Aorta (tissue), 5 donors: ENCODE measurements at regions not wholly inside any gene's neighbourhood (a gene's known extent, or its start where the extent isn't known, plus 50 kb on each side); places are given as distances from the start of the nearest gene placed in this dataset.

Experiments
- ATAC-seq: fragments of 200-7000 bp; cut with Tn5 transposase; one replicate; pipeline ENCODE4 v1.9.1; 2022; ENCODE audit warnings: moderate library complexity; ENCODE audit not compliant: low FRiP score
- DNase-seq, 2 donors: peaks; one replicate each; pipeline ENCODE4 v3.0.0-alpha.2; 2020
- H3K27ac ChIP-seq, 2 donors: one replicate each; pipeline ENCODE4 v1.5.1; 2013; ENCODE audit warnings: low read length in 2 of 2, mild to moderate bottlenecking in 2 of 2, moderate library complexity in 2 of 2, control low read depth in 1 of 2, inconsistent platforms in 1 of 2, low read depth in 1 of 2
- H3K27me3 ChIP-seq, 2 donors: one replicate each; pipeline ENCODE4 v1.6.1; 2013; ENCODE audit warnings: control low read depth in 1 of 2, low read length in 1 of 2, mild to moderate bottlenecking in 1 of 2, moderate library complexity in 1 of 2; ENCODE audit not compliant: insufficient read depth in 2 of 2, control insufficient read depth in 1 of 2
- H3K36me3 ChIP-seq, 2 donors: one replicate each; pipeline ENCODE4 v1.6.1; 2013; ENCODE audit warnings: control low read depth in 1 of 2, low read length in 1 of 2, mild to moderate bottlenecking in 1 of 2; ENCODE audit not compliant: insufficient read depth in 2 of 2, control insufficient read depth in 1 of 2
- H3K4me1 ChIP-seq, 2 donors: one replicate each; pipeline ENCODE4 v1.6.1; 2013; ENCODE audit warnings: low read length in 2 of 2, control low read depth in 1 of 2, mild to moderate bottlenecking in 1 of 2, moderate library complexity in 1 of 2; ENCODE audit not compliant: insufficient read depth in 2 of 2, control insufficient read depth in 1 of 2
- H3K4me3 ChIP-seq, 2 donors: one replicate each; pipeline ENCODE4 v1.5.1; 2013; ENCODE audit warnings: low read length in 2 of 2, control low read depth in 1 of 2, mild to moderate bottlenecking in 1 of 2
- H3K9me3 ChIP-seq: one replicate; pipeline ENCODE4 v1.6.1; 2013; ENCODE audit warnings: mild to moderate bottlenecking, low read length; ENCODE audit not compliant: control insufficient read depth
- WGBS, 2 donors: extraction: QIAGEN DNeasy Blood & Tissue Kit; methylation state at CpG; one replicate each; pipeline ENCODE4 v1.1.7; 2013; 5-methylcytosine and 5-hydroxymethylcytosine counted together
- intact Hi-C, 2 donors: fragments of 100-400 bp; cut with DNase I; formaldehyde crosslinking; loops; one replicate each; pipeline versions ENCODE4 v1.14.2 to v1.15.0; 2022
- donor health status: healthy with polysubstance abuse.
- donor health status: Bipolar disorder and iron deficiency.
- donor health status: DM: no; HTN: no; CAD: no.
- donor health status: DM: no; HTN: no; CAD: no.
- donor health status: DM: yes; HTN: yes; CAD: no.

DNA sequence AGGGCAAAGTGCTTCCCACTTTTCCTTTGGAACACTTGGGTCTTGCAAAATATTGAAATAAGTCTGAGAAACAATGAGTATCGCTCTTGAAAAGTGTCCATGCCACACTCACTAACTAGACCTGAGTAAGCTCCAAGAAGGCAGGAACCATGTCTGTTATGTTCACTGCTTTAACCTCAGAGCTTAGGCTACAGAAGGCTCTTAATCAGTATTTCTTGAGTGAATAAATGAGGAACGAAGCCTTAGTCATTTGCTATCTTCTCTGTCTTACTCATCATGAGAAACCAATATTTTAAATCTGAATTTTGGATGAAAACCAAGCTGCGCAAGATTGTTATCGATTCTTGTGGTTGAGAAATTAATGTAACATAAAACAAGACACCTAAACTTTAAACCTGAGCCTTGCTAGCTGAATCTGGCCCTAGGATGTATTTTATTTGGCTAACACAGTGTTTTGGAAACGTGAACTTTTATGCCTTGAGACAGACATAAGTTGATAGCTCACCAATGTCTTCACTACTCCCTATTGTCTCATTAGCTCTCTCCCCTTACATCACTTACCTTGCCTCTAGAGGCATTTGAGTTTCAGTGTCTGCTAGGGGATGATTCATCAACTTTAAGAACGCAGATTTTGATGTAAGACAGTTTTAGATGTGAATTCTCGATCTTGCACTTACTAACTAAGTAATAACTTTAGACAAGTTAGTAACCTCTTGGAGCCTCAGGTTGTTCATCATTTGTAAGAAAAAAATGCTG, 392.8 kb upstream of the MEIS1 start:
- no peak for ATAC-seq
- intact Hi-C loops: no loop called here

DNA sequence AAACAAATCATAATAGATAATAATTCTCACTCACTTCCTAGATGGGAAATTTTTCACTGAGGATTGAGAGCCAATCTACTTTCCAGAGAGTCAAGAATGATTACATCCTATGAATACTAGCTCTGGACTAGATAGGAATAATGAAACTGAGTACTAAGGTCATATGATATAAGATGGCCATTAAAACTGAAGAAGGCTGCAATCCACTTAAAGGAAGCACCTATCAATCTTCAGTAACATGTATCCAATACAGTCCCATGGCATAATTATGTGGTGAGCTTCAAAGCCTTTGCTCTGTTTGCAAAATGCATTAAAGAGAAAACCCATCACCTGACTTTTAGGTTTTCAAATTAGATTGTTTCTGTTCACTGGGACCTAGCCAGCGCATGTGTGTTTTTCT, 398.0 kb upstream of the MEIS1 start:
- H3K27me3 ChIP-seq: no peaks in the 10 kb centered on the region
- no peaks in the 10 kb centered on the region for H3K36me3 ChIP-seq
- intact Hi-C loops: no loop called here
- H3K9me3 ChIP-seq: no peaks in the 10 kb centered on the region
- no peaks in the 10 kb centered on the region for H3K4me1 ChIP-seq
- DNase-seq (no peak), ATAC-seq (no peak)
- H3K27ac ChIP-seq: no peak overlapping the region
- WGBS, 2 donors: 96 to 100% methylated on average over 1 of the region's 1 CpG
- H3K4me3 ChIP-seq: no peak overlapping the region

More for the DNA sequence above, 392.8 kb upstream of the MEIS1 start:
- no peaks in the 10 kb centered on the region for H3K27me3 ChIP-seq
- peaks cover 2% of the 10 kb centered on the region for H3K9me3 ChIP-seq
- H3K4me3 ChIP-seq: no peak overlapping the region
- H3K27ac ChIP-seq: no peak overlapping the region
- WGBS, 2 donors: 90% methylated on average over 7 of the region's 7 CpGs
- no peak for DNase-seq
- no peaks in the 10 kb centered on the region for H3K4me1 ChIP-seq
- no peaks in the 10 kb centered on the region for H3K36me3 ChIP-seq

DNA sequence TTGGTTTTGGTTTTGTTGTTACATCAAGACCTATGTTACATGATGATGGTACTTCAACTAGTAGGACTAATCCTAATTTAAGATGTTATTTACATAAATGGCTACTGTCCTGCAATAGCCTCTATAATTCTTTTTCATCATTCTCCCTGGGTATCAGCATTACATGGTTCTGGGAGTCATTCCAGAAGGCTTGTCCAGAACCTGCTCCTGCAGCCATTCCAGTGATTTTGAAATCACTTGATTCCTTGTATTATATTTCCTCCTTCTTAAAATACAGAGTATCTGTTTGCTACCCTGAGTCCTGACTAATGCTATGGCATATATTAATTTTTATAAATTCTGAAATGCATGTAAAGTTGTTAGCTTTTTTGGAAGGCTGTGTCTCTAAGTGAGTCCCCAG, 400.5 kb upstream of the MEIS1 start:
- no peak for DNase-seq
- ATAC-seq: no peak

DNA sequence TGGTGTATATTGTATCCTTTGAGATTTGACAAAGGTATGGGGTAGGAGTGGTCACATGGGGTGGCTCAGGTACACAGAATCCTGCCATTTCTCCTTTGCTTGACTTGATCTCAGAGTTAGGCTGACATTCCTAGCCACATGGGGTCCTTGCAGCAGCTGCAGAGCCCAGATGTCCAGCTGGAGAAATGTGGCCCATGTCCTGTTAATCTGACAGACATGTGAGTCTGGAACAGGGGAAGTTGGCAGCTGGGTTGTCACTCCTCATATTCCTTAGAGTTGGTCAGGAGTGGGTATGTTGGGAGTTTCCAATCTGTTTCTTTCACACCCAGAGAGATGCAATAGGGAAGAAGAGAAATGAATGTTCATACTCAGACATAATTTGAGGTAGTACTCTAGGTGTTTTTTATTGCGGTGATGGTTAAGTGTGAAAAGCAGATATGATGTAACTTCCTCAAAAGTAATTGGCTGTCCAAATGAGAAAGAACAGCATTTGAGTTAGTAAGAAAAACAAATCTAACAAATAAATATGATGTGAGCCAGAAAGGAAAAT, 402.6 kb upstream of the MEIS1 start:
- H3K27ac ChIP-seq: no peak overlapping the region
- H3K36me3 ChIP-seq: no peaks in the 10 kb centered on the region
- ATAC-seq: no peak
- intact Hi-C loops: no loop called here
- H3K4me1 ChIP-seq: no peaks in the 10 kb centered on the region
- no peaks in the 10 kb centered on the region for H3K9me3 ChIP-seq
- no peak overlapping the region for H3K4me3 ChIP-seq
- no peaks in the 10 kb centered on the region for H3K27me3 ChIP-seq
- 97% methylated on average over 1 of the region's 1 CpG for WGBS, 2 donors
- DNase-seq: no peak

More for the DNA sequence above, 400.5 kb upstream of the MEIS1 start:
- Histone ChIP-seq H3K9me3 (no peaks in the 10 kb centered on the region), H3K27me3 (no peaks in the 10 kb centered on the region), H3K36me3 (no peaks in the 10 kb centered on the region), H3K4me1 (no peaks in the 10 kb centered on the region), H3K4me3 (no peak overlapping the region), H3K27ac (no peak overlapping the region)
- intact Hi-C loops: no loop called here

DNA sequence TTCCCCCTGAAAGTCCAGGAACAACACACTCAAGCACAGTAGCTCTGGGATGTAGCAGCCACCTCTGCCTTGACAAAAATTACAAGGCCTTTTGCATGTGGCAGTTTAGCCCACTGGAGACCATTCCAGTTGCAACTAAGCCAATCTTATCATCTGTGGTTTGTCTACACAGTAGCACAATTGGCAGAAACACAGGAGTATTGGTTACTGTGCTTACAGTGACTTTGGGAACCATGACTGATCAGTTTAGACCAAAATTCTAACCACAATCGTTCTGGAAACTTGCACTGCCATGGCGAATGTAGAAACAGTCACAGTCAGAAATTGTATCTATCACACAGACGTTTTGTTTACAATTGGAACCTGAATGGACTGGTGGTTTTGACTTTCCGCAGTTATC, 403.7 kb upstream of the MEIS1 start:
- H3K4me3 ChIP-seq: no peak overlapping the region
- H3K27ac ChIP-seq: no peak overlapping the region
- no peak for ATAC-seq
- H3K27me3 ChIP-seq: no peaks in the 10 kb centered on the region
- no peak for DNase-seq
- no peaks in the 10 kb centered on the region for H3K36me3 ChIP-seq
- no peaks in the 10 kb centered on the region for H3K9me3 ChIP-seq
- intact Hi-C loops: no loop called here
- H3K4me1 ChIP-seq: no peaks in the 10 kb centered on the region
- 90 to 92% methylated on average over 4 of the region's 4 CpGs for WGBS, 2 donors

DNA sequence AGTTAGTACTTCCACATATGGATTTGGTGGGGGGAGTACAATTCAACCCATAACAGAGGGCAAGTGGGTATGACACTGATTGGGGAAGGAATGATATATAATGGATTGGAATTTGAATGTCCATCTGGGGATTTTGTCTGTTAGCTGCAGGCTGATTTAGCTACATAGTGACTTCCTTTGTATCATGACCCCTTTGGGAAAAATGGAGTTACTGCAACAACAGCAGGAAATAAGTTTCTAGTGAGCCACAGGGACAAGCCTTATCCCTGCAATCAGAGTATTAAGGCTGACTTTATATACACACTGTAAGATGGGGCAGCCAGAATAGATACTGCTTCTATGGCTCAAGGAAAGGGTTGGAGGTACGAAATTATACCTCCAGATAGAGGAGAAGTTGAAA, 404.4 kb upstream of the MEIS1 start:
- WGBS, 2 donors: 87 to 89% methylated on average over 1 of the region's 1 CpG
- no peak for DNase-seq

DNA sequence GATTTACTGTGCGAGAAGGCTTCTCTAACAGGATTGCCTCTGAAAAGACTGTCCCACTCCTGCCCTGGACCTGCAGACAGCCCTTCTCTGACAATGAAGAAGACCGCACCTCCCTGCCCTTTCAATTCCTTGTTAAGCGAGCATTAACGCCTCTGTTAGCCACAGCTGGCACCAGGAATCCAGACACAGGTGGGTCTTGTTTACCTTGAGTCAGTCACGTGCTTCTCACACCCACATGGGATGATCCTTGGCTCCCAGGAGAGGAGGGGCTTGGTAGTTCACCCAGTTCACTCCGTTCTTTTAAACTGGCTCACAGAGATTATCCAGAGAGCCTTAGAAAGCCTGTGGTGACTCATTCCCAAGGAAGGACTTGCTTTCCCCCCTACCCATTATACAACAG, 410.5 kb upstream of the MEIS1 start:
- DNase-seq: no peak
- no peak overlapping the region for H3K27ac ChIP-seq
- WGBS, 2 donors: 77 to 80% methylated on average over 6 of the region's 6 CpGs
- H3K4me1 ChIP-seq: no peaks in the 10 kb centered on the region
- peaks cover 2% of the 10 kb centered on the region for H3K9me3 ChIP-seq
- intact Hi-C loops: no loop called here
- H3K4me3 ChIP-seq: no peak overlapping the region
- no peaks in the 10 kb centered on the region for H3K36me3 ChIP-seq
- H3K27me3 ChIP-seq: no peaks in the 10 kb centered on the region
- no peak for ATAC-seq

More for the DNA sequence above, 404.4 kb upstream of the MEIS1 start:
- no peaks in the 10 kb centered on the region for H3K36me3 ChIP-seq
- H3K4me3 ChIP-seq: no peak overlapping the region
- H3K27me3 ChIP-seq: no peaks in the 10 kb centered on the region
- H3K4me1 ChIP-seq: no peaks in the 10 kb centered on the region
- H3K9me3 ChIP-seq: no peaks in the 10 kb centered on the region
- no peak for ATAC-seq
- no peak overlapping the region for H3K27ac ChIP-seq
- intact Hi-C loops: no loop called here

DNA sequence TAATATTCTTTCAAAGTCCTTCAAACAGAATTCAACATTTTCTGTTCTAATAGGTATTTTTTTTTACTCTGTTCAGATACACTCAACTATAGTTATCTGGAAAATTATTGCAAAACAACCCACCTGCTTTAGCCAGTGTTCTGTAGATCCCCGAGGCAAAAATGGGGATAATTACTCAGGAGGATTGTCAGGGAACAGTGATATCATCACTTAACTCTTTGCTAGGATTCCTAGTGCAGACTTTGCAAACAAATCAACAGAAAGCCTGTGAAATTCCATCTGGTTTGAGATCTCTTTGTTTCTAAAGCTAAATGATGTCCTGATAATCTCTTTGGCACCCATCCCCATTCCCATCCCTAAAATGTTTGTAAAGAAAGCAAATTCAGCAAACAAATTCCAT, 413.6 kb upstream of the MEIS1 start:
- Histone ChIP-seq H3K27ac (no peak overlapping the region), H3K36me3 (no peaks in the 10 kb centered on the region), H3K4me3 (no peak overlapping the region), H3K4me1 (no peaks in the 10 kb centered on the region), H3K9me3 (peaks cover 2% of the 10 kb centered on the region), H3K27me3 (no peaks in the 10 kb centered on the region)
- ATAC-seq: no peak
- intact Hi-C loops: no loop called here
- WGBS, 2 donors: 14 to 18% methylated on average over 1 of the region's 1 CpG
- no peak for DNase-seq

DNA sequence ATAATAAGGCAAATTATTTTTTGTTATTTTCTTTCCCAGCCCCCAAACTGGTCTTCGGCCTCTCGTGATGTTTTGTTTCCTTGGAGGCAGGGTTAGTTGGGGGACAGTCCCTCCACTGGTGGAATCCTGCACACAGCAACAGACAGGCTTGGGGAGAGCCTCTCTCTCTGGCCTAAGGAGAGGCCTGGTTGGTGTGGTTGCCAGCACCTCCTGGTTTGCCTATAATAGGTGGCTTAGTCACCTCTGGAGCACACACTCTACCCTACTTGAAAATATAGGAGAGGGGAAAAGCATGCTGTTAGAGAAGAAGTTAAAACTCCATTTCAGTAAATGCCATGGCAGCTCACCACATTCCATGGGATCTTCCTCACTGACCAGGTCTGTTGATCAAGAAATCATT, 417.2 kb upstream of the MEIS1 start:
- 95 to 97% methylated on average over 2 of the region's 2 CpGs for WGBS, 2 donors

More for the DNA sequence above, 417.2 kb upstream of the MEIS1 start:
- no peaks in the 10 kb centered on the region for H3K27me3 ChIP-seq
- ATAC-seq: no peak
- H3K4me3 ChIP-seq: no peak overlapping the region
- H3K4me1 ChIP-seq: no peaks in the 10 kb centered on the region
- intact Hi-C loops: no loop called here
- H3K27ac ChIP-seq: no peak overlapping the region
- DNase-seq: no peak
- peaks cover 2% of the 10 kb centered on the region for H3K9me3 ChIP-seq
- H3K36me3 ChIP-seq: no peaks in the 10 kb centered on the region
